Endodermal cell (in vitro differentiated cells): ENCODE measurements at regions not wholly inside any gene's neighbourhood (a gene's known extent, or its start where the extent isn't known, plus 50 kb on each side); places are given as distances from the start of the nearest gene placed in this dataset.

Experiments
- DNase-seq: peaks from one replicate; pipeline ENCODE4 v3.0.0-alpha.2; 2017
- H3K27ac ChIP-seq: 2 replicates; pipeline ENCODE4 v1.5.1; 2013; ENCODE audit warnings: mild to moderate bottlenecking, low read depth, low read length, moderate library complexity
- H3K27me3 ChIP-seq: 2 replicates; pipeline ENCODE4 v1.6.1; 2013; ENCODE audit warnings: mild to moderate bottlenecking, low read length, moderate library complexity; ENCODE audit not compliant: insufficient read depth, control insufficient read depth, poor library complexity, severe bottlenecking
- H3K36me3 ChIP-seq: 2 replicates; pipeline ENCODE4 v1.7.0; 2013; ENCODE audit warnings: mild to moderate bottlenecking, low read length, moderate library complexity; ENCODE audit not compliant: control insufficient read depth, insufficient read depth
- H3K4me1 ChIP-seq: one replicate; pipeline ENCODE4 v1.7.0; 2013; ENCODE audit warnings: low read length; ENCODE audit not compliant: control insufficient read depth, insufficient read depth
- H3K4me3 ChIP-seq: 2 replicates; pipeline ENCODE4 v1.5.1; 2013; ENCODE audit warnings: mild to moderate bottlenecking, low read length, moderate library complexity
- H3K9ac ChIP-seq: 2 replicates; pipeline ENCODE4 v1.6.1; 2013; ENCODE audit warnings: mild to moderate bottlenecking, low read length, moderate library complexity; ENCODE audit not compliant: poor library complexity, severe bottlenecking; ENCODE audit errors: extremely low read depth
- H3K9me3 ChIP-seq: 2 replicates; pipeline ENCODE4 v1.6.1; 2013; ENCODE audit warnings: mild to moderate bottlenecking, low read length, moderate library complexity; ENCODE audit not compliant: control insufficient read depth
- H3K27ac Mint-ChIP-seq: 2 replicates; pipeline ENCODE4 v1.8.0; 2020; ENCODE audit warnings: mixed read lengths
- H3K27me3 Mint-ChIP-seq: 2 replicates; pipeline ENCODE4 v1.8.0; 2021; ENCODE audit warnings: mild to moderate bottlenecking, mixed read lengths; ENCODE audit not compliant: insufficient read depth
- H3K36me3 Mint-ChIP-seq: 2 replicates; pipeline ENCODE4 v1.8.0; 2020; ENCODE audit warnings: low read depth, mixed read lengths
- H3K4me1 Mint-ChIP-seq: 2 replicates; pipeline ENCODE4 v1.8.0; 2020; ENCODE audit warnings: mixed read lengths
- H3K4me3 Mint-ChIP-seq: 2 replicates; pipeline ENCODE4 v1.8.0; 2020; ENCODE audit warnings: mild to moderate bottlenecking, moderate library complexity, mixed read lengths
- H3K9me3 Mint-ChIP-seq: 2 replicates; pipeline ENCODE4 v1.8.0; 2020; ENCODE audit warnings: mild to moderate bottlenecking, mixed read lengths
- CTCF ChIP-seq: fragments of 200-600 bp; sonication (generic); conservative IDR thresholded peaks from 2 replicates; pipeline ENCODE4 v1.5.0; 2021; ENCODE audit warnings: antibody characterized with exemption, mild to moderate bottlenecking
- WGBS, 2 experiments: methylation state at CpG; one replicate each; pipeline versions ENCODE4 v1.1.5 to v1.1.7; 2013; ENCODE audit warnings: missing lambda C conversion rate in 2 of 2, mixed read lengths in 1 of 2; ENCODE audit not compliant: insufficient coverage in 1 of 2, insufficient read length in 1 of 2; 5-methylcytosine and 5-hydroxymethylcytosine counted together

GRCh38 chr4:60088807-60089486 is 1111.2 kb upstream of the ADGRL3 start:
- Histone ChIP-seq H3K9me3 (no peaks in the 10 kb centered on the region), H3K9ac (no peak overlapping the region), H3K27me3 (peaks cover 8% of the 10 kb centered on the region), H3K27ac (peak overlapping the region; percentile 16), H3K36me3 (no peaks in the 10 kb centered on the region), H3K4me1 (peaks cover 5% of the 10 kb centered on the region), H3K4me3 (no peak overlapping the region)
- DNase-seq = no peak
- 48 to 70% methylated on average over 2 to 3 of the region's 3 CpGs for WGBS, 2 experiments
- Mint-ChIP-seq H3K27me3 (peaks cover 4% of the 10 kb centered on the region), H3K4me1 (peaks cover 20% of the 10 kb centered on the region), H3K27ac (no peak overlapping the region), H3K9me3 (no peaks in the 10 kb centered on the region), H3K36me3 (no peaks in the 10 kb centered on the region), H3K4me3 (no peak overlapping the region)
- no peak for TF ChIP-seq CTCF

- peak; percentile 11 for TF ChIP-seq CTCF
- WGBS, 2 experiments = 72 to 100% methylated on average over 1 to 3 of the region's 3 CpGs
- Histone ChIP-seq H3K9ac (no peak overlapping the region), H3K4me3 (no peak overlapping the region), H3K27me3 (peaks cover under 1% of the 10 kb centered on the region), H3K36me3 (no peaks in the 10 kb centered on the region), H3K9me3 (no peaks in the 10 kb centered on the region), H3K27ac (peak overlapping the region; percentile 16), H3K4me1 (peaks cover 5% of the 10 kb centered on the region)
- Mint-ChIP-seq H3K36me3 (no peaks in the 10 kb centered on the region), H3K9me3 (no peaks in the 10 kb centered on the region), H3K4me1 (peaks cover 17% of the 10 kb centered on the region), H3K27ac (peak overlapping the region; percentile 28), H3K27me3 (peaks cover 4% of the 10 kb centered on the region), H3K4me3 (no peak overlapping the region)
- DNase-seq = peak; percentile 44
Measured at GRCh38 chr4:60089546-60090273, 1110.4 kb upstream of the ADGRL3 start.

GRCh38 chr4:60096676-60097075 is 1103.5 kb upstream of the ADGRL3 start:
- H3K36me3 ChIP-seq = no peaks in the 10 kb centered on the region
- H3K4me3 Mint-ChIP-seq = no peak overlapping the region
- TF ChIP-seq CTCF = no peak
- no peaks in the 10 kb centered on the region for H3K36me3 Mint-ChIP-seq
- no peak overlapping the region for H3K9ac ChIP-seq
- H3K4me3 ChIP-seq = no peak overlapping the region
- no peaks in the 10 kb centered on the region for H3K9me3 Mint-ChIP-seq
- H3K27me3 ChIP-seq = no peaks in the 10 kb centered on the region
- H3K27ac Mint-ChIP-seq = no peak overlapping the region
- DNase-seq = no peak
- no peaks in the 10 kb centered on the region for H3K4me1 ChIP-seq
- H3K9me3 ChIP-seq = no peaks in the 10 kb centered on the region
- WGBS, 2 experiments = 0% methylated on average over 1 of the region's 1 CpG; no CpG with 5 or more reads in 1 of the 2 experiments
- no peak overlapping the region for H3K27ac ChIP-seq
- no peaks in the 10 kb centered on the region for H3K27me3 Mint-ChIP-seq
- no peaks in the 10 kb centered on the region for H3K4me1 Mint-ChIP-seq
